ENCODE measurements at regions not wholly inside any gene's neighbourhood (a gene's known extent, or its start where the extent isn't known, plus 50 kb on each side); places are given as distances from the start of the nearest gene placed in this dataset.
"Not testable (repeated sequence)": the region's sequence is repeated elsewhere in the genome, so short reads cannot be mapped to it uniquely, and the experiment has no call there.

DNA sequence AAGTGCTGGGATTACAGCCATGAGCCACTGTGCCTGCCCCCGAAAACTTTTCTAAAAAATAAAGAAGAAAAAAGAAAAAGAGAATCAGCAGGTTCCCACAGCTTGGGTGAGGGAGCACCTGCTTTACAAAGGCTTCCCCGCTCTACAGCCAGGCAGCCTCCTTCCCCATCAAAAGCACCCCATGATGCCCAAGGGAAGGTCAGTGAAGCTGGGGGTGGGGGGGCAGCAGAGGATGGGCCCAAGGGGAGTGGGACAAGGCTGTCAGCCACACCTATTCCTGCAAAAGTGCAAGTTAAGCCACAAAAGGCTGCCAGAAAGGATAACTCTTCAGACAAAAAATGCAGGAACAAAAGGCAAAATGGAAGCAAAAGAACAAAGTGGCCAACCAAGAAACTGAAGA is 72.5 kb downstream of the FAM50B start:
- no peak for DNase-seq

- DNase-seq: not testable (repeated sequence)
Observed at GRCh38 chr6:3922619-3923018, 73.4 kb downstream of the FAM50B start.

GRCh38 chr6:3925223-3926149 is 76.3 kb downstream of the FAM50B start:
- not testable (repeated sequence) for DNase-seq

GRCh38 chr6:3926150-3926482 is 76.9 kb downstream of the FAM50B start:
- DNase-seq: no peak

- DNase-seq: no peak
Observed at GRCh38 chr6:3928111-3928510, 78.9 kb downstream of the FAM50B start.

GRCh38 chr6:3929281-3929798 is 80.2 kb downstream of the FAM50B start:
- no peak for DNase-seq

- DNase-seq: no peak
Observed at GRCh38 chr6:3937438-3937837, 88.3 kb downstream of the FAM50B start.

DNA sequence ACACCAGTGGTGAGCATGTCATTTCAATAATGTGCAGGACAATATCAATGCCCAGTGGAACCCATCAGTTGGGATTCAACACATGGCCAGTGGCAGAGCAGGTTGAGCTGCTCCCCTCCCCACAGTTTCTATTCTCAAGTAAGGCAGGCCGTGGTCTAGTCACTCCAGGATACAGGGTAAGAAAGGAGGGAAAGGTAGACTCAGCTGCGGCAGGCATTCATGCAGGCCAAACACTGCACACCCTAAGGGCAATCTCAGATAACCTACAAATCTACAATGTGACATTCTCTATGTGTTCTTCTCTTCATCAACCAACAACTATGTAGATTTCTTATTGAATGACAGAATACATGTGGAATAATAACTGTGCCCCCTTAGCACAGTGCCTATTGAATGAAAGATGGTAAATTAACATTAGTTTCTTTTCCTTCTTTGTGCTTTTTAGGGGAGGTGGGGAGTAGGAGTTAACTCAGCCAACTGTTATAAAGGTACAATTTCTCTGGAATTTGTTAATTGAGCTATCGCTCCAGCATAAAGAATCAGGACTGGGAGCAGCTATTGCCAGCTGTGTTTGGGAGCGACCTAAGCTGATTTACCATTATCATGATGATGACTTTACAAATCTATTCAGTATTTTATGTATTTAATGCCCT is 89.7 kb downstream of the FAM50B start:
- DNase-seq: no peak

DNA sequence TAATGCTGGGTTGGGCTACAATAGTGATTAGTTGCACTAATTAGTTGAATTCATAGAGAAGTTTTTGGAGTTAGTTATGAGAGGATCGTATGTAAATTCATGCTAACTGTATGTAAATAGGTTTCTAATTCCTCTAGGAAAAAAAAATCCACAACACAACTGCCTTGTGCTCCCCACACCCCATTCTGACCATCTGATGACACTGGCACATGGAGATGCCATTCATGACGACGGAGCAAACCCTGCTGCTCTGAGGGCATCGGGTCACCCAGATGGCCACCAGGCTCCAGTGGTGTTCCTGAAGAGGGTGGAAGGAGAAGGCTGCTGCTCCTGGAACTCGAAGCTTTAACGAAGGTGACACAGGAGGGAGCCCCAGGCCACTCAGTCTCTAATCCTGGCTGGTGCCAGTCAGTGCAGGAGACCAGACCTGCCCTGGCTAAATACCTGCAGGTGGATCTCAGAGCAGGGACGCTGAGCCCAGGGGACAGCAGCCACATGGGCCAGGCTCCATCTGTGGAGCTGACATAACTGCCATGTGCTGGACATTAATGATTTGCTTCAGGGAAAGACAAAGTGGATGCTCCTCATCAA is 90.3 kb downstream of the FAM50B start:
- no peak for DNase-seq

- no peak for DNase-seq
Observed at GRCh38 chr6:3939964-3940363, 90.8 kb downstream of the FAM50B start.

- DNase-seq: no peak
Observed at GRCh38 chr6:3940703-3941102, 91.5 kb downstream of the FAM50B start.

GRCh38 chr6:3943331-3943765 is 94.2 kb downstream of the FAM50B start:
- DNase-seq: no peak

DNA sequence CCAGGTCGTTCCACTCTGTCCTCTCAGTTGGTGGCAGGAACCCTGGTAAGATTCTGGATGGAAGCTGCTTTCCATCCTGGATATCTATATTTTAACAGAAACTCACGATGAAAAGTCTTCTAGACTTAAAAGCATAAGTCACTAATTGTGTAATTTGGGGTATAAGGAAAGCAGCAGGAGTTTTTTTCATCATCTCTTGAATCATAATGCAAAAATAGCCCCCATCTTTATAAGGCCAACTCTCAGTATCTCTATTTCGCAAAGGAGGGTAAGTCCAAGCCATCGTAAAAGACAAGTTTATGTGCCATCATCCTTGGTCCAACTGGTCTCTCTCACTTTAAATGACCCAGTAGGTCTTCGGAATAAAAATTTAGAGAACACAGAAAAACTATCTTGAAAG is 95.1 kb downstream of the FAM50B start:
- DNase-seq: no peak

DNA sequence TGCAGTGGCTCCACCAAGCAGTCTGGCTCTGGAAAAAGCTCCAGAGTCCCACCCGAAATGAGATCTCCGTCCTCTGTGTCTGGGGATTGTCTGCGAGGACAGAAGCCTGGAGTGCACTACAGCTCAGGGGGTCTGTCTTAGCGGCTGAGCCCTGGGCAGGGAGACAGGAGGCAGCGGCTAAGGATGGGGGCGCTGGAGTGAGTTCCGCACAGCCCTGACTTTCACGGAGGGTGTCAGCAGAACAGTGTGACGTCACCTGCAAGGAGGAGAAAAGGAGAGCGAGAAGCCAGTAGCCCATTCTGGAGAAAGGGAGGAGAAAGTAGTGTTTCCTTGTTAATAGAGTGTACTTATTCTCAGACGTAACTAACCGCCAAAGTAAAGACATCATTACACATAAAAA is 97.6 kb downstream of the FAM50B start:
- DNase-seq: no peak

GRCh38 chr6:3948866-3949265 is 99.7 kb downstream of the FAM50B start:
- DNase-seq: no peak

- no peak for DNase-seq
Observed at GRCh38 chr6:3949521-3949920, 100.3 kb downstream of the FAM50B start.

DNA sequence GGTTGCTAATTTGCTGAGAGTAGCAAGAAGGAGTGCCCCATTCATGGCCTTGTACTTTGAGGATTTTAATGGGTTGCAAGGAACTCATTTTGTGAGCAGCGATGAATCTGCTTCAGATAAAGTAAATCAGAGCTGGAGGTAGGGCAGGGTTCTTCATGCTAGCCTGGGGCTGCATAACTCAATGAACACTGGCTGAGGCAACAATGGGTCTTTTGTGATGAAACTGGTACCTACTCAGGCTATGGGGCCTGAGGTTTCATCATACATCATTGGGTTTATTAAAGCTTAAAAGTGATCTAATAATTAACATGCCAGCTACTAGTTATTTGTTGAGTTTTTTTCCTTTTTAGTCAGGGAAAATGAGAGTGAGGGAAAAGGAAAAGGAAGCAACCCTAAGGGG is 106.9 kb downstream of the FAM50B start:
- no peak for DNase-seq

GRCh38 chr6:3957321-3957720 is 108.1 kb downstream of the FAM50B start:
- DNase-seq: no peak

DNA sequence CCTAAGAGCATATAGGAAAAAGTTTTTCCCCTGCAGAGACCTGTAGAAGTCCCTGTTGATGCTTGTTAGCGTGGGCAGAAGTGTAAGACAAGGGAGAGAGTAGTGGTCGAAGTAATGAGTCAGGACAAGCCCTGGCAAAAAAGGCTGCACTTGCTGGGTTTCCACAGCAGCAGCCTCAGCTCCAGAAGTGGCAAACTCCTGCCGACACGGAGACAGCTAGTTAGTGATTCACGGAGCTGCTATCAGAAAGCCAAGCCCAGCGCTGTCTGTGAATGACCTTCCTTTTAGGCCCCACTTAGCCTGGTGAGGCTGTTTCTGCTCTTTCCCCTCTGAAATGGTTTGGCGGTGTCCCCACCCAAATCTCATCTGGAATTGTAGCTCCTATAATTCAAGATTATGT is 109.1 kb downstream of the FAM50B start:
- no peak for DNase-seq

- no peak for DNase-seq
Observed at GRCh38 chr6:3959385-3959784, 110.2 kb downstream of the FAM50B start.

GRCh38 chr6:3960754-3961361 is 111.7 kb downstream of the FAM50B start:
- DNase-seq: no peak

GRCh38 chr6:3961581-3962215 is 112.5 kb downstream of the FAM50B start:
- DNase-seq: no peak

All from activated CD4-positive, alpha-beta T cell treated with anti-CD3 and anti-CD28 coated beads, Interleukin-2, amount 50 U/mL, for 16 hours (primary cell).